DLD1 (cell line): ENCODE measurements at regions not wholly inside any gene's neighbourhood (a gene's known extent, or its start where the extent isn't known, plus 50 kb on each side); places are given as distances from the start of the nearest gene placed in this dataset.
"Not testable (repeated sequence)": the region's sequence is repeated elsewhere in the genome, so short reads cannot be mapped to it uniquely, and the experiment has no call there.

Experiments used
- in situ Hi-C: cut with HindIII; loops from 2 replicates; pipeline ENCODE4 v1.10.0; 2017; ENCODE audit warnings: low sequenced_read_pairs

GRCh38 chr2:120638450-120638849 is 97.2 kb upstream of the GLI2 start:
- in situ Hi-C loops, result no loop called here

GRCh38 chr2:120641366-120641771 is 94.3 kb upstream of the GLI2 start:
- in situ Hi-C loops, result loop anchor here (5.0 kb wide), 1 partner anchor 66 kb away; no protein-coding TSS in a partner anchor

DNA sequence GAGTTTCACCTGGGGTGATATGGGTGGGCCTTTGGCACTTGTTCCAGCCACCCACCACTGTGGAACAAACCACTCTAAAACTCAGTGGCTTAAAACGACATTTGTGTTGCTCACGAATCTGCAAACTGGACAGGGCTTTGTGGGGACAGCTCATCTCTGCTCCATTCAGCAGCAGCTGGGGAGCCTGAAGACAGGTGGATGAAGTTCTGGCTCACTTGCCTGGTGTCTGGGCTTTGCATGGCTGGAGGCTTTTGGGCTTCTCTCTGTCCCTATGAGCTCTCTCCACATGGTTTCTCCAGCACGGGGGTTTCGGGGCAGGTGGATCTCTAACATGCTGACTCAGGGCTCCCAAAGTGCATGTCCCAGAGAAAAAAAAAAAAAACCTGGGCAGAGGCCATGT is 93.0 kb upstream of the GLI2 start:
- in situ Hi-C loops, result loop anchor here (5.0 kb wide), 1 partner anchor 65 kb away; no protein-coding TSS in a partner anchor

DNA sequence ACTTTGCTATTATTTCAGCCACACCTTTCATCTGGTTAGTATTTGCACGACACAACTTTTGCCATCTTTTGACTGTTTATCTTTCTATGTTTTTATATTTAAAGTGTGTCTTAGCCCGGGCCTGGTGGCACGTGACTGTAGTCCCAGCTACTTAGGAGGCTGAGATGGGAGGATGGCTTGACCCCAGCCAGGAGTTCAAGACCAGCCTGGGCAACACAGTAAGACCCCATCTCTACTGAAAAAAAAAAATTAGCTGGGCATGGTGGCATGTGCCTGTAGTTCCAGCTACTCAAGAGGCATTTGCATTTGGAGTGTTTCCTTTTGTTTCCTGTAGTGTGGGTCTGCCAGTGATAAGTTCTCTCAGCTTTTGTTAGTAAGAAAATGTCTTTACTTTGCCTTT is 88.7 kb upstream of the GLI2 start:
- in situ Hi-C loops, result no loop called here

DNA sequence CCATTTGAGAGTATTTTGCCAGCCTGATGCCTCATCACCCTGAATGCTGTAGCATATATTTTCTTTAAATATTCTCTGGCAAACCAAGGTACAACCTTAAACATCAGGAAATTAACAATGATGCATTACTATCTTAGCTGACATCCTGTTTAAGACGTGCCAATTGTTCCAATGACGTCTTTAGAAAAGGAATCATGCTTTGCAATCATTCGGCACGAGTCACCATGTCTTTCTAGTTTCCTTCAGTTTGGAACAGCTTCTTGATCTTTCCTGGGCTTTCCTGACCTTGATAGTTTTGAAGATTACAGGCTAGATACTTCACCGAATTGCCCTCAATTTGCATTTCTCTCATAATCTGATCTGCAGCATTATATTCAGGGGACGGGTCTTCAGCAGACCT is 88.2 kb upstream of the GLI2 start:
- in situ Hi-C loops, result no loop called here

- in situ Hi-C loops, result not testable (repeated sequence)
These were observed 86.3 kb upstream of the GLI2 start for GRCh38 chr2:120649381-120649780.

DNA sequence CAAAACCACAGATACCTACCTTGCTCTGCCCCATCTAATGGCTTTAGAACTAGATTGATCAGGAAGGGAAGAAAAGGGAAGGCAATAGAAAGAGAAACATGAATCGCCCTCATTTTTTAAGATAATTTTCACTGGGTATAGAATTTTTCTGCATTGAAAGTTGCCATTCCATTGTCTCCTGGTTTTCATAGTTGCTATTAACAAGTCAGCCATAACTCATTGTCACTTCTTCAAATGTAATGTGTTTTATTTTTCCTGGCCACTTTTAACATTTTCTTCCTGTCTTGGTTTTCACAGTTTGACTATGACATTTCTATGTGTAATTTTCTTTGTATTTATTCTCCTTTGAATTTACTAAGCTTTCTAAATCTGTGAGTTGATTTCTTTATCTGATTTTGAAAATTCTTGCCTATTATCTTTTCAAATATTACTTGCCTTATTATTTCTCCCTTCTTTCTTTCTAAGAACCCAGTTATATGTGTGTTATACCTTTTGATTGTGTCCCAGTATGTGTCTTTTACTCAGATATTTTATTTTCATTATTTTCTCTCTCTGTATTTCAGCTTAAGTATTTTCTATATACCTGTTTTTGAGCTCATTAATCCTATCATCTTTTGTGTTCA is 85.5 kb upstream of the GLI2 start:
- in situ Hi-C loops, result no loop called here

DNA sequence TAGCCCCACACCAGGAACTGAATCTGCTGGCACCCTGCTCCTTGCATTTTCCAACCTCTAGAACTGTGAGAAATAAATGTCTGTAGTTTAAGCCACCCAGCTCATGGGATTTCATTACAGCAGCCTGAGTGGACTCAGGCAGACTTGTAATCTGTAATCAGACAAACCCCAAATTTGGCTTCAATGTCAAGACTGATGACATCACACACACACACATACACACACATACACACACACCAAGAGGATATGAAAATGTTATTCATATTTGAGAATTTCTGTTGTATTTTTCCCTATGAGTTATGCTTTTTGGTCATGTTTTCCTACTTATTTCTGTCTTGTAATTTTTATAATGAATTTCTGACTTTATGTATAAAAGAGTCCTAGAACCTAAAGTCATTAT is 83.8 kb upstream of the GLI2 start:
- in situ Hi-C loops, result no loop called here

- in situ Hi-C loops, result no loop called here
These were observed 82.6 kb upstream of the GLI2 start for GRCh38 chr2:120653046-120653445.

DNA sequence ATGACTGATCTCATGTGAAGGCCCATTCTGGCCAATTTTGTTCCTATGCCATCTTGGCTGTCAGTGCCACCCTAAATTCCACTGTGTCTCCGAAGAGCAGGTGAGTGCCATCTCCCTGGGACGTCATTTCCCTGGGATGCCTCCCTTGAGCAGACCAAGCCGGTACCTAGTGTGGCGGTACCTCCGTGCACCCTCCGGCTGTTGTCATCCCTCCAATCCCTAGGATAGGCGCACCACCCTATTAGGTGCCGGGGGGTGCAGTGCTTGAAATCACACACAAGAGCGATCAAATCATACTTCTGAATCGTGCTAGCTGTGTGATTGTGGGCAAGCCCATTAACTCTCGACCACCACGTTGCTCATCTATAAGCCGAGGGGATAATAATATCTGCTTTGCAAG is 81.8 kb upstream of the GLI2 start:
- in situ Hi-C loops, result no loop called here

- in situ Hi-C loops, result no loop called here
These were observed 81.1 kb upstream of the GLI2 start for GRCh38 chr2:120654381-120655134.

- in situ Hi-C loops, result no loop called here
These were observed 79.3 kb upstream of the GLI2 start for GRCh38 chr2:120656273-120656950.

DNA sequence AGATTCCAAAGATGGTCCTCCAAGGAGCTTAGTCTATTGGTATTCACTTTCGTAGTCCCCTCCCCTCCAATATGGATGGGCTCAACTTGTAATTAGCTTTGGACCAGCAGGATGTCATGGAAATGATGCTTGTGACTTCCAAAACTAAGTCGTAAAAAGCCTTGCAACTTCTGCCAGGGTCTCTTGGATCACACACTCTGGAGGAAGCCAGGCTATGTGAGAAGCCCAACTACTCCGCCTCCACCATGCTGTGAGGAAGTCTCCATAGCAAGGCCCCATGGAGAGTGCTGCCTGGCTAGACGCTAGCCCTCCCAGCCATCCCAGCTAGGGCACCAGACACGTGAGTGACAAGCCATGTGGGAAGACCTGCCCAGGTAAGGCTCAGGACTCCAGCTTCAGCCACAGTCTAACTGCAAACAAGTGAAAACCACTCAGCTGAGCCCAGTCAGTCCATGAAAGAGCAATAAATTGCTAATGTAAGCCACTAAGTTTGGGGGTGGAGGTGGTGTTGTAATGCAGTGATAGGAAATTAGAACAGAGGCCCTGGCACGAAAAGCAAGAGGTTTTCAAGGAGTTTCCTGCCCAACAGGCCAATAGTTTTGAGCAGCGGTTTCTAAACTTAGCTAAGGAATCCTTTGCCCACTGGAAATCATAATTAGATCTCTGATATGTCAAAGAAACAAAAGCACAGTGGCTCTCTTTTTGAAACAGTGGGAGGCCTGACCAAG is 77.5 kb upstream of the GLI2 start:
- in situ Hi-C loops, result no loop called here

DNA sequence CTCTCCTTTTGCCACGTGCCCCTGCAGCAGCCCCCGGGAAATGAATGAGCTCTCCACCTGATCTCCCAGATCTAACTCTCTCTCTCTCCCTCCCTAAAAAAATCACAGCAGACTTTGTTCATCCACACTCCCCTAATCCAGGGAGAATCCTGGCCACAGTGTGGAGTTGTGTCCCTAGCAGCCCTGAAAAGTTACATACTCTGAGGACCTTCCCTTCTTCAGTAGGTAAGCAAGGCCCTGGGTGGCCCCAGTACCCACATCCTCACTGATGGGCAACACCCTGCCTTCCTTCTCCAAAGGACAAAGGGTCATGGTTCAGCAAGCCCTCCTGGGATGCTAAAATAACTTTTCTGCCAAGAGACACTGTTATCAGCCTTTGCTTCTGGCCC is 76.9 kb upstream of the GLI2 start:
- in situ Hi-C loops, result no loop called here

- in situ Hi-C loops, result no loop called here
These were observed 76.2 kb upstream of the GLI2 start for GRCh38 chr2:120659275-120659977.

GRCh38 chr2:120660056-120660694 is 75.5 kb upstream of the GLI2 start:
- in situ Hi-C loops, result no loop called here

DNA sequence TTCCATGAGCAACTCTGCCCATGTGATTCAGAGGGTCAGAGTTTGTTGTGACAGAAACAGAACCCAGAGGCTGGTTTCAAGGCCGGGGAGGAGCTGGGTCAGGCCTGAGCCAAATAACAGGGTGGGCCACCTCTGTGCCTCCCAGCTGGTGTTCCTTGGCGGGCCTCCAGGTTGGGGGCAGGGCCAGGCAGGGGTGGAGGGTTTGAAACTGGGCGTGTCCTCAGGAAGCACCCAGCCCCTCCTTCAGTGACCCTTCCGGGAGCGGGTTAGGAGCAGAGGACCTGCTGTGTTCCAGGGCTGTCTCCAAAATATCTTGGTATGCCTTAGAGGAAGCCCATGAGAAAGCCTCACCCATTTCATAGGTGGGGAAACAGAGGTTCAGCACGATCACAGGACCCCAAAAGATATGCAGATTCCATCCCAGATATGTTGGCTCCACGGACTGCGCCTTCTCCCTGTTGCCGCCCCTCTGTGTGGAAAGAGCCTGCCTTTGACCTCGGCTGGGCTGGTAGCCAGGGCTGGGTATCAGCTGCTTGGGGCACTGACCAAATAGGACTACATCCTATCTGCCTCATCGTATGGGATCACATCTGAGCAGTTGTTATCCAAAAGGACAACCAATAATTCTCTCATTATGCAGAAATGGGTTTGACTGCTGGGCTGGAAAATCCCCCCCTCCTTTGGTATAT is 74.8 kb upstream of the GLI2 start:
- in situ Hi-C loops, result no loop called here

DNA sequence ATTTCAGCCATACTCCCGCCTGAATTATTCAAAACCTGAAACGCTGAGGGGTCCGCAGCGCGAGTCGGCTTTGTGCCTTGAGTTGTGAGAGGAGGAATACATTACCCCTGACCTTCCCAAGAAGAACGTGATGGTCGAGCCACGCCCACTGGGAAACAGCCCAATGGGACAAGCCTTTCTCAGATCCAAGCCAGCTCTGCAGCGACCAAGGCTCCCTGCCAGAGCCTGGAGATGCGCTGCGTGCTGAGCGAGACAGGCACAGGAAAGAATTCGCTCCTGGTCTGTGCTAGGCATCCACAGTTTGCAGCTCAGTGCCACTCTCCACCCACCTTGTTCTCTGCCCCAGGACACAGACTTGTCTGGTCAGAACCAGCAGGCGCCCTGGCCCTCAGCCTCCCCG is 74.1 kb upstream of the GLI2 start:
- in situ Hi-C loops, result no loop called here

GRCh38 chr2:120662046-120662445 is 73.6 kb upstream of the GLI2 start:
- in situ Hi-C loops, result no loop called here

DNA sequence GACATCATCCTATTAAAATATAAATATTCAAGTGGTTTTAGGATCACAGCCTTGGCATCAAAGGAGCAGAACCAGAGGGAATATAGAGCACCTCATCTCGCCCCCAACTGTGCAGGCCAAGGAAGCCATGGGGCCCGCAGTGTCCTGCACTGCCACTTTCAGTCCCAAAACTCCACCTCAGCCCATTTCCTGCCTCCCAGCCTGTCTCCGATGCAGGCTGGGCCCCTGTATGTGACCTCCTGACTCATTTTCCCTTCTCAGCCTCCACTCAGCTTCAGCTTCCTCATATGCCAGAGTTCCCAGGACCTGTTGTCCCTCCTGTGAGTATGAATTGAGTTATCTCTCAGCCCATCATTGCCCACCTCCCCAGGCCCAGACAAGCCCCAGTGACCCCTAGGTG is 72.9 kb upstream of the GLI2 start:
- in situ Hi-C loops, result no loop called here
